ENCODE measurements at regions not wholly inside any gene's neighbourhood (a gene's known extent, or its start where the extent isn't known, plus 50 kb on each side); places are given as distances from the start of the nearest gene placed in this dataset.

GRCh38 chr2:58501371-58502160, 260.4 kb upstream of the FANCL start:
- H3K27ac ChIP-seq: no peak overlapping the region
- H3K27me3 ChIP-seq: no peaks in the 10 kb centered on the region
- DNase-seq: no peak
- no peaks in the 10 kb centered on the region for H3K36me3 ChIP-seq
- TF ChIP-seq CTCF (IDR thresholded peaks at IDR 0.05): no peak
- TF ChIP-seq EP300 (IDR thresholded peaks at IDR 0.05): no peak
- no peak for TF ChIP-seq POLR2A (IDR thresholded peaks at IDR 0.05)
- H3K4me1 ChIP-seq (ENCODE audit: insufficient read depth): no peaks in the 10 kb centered on the region
- no peaks in the 10 kb centered on the region for H3K9me3 ChIP-seq
- WGBS, 3 donors: 87 to 90% (median 89%) methylated on average over 11 of the region's 11 CpGs
- intact Hi-C loops (cut with DNase I): no loop called here
- H3K4me3 ChIP-seq: no peak overlapping the region

GRCh38 chr2:58497168-58497567, 256.0 kb upstream of the FANCL start:
- H3K4me1 ChIP-seq (ENCODE audit: insufficient read depth): no peaks in the 10 kb centered on the region
- WGBS, 3 donors: 51 to 65% (median 58%) methylated on average over 3 of the region's 3 CpGs
- H3K36me3 ChIP-seq: no peaks in the 10 kb centered on the region
- no peak overlapping the region for H3K27ac ChIP-seq
- no peak overlapping the region for H3K4me3 ChIP-seq
- H3K27me3 ChIP-seq: no peaks in the 10 kb centered on the region
- H3K9me3 ChIP-seq: no peaks in the 10 kb centered on the region
- TF ChIP-seq EP300 (IDR thresholded peaks at IDR 0.05): no peak
- no peak for TF ChIP-seq POLR2A (IDR thresholded peaks at IDR 0.05)
- no peak for TF ChIP-seq CTCF (IDR thresholded peaks at IDR 0.05)
- intact Hi-C loops (cut with DNase I): no loop called here
- no peak for DNase-seq

DNA sequence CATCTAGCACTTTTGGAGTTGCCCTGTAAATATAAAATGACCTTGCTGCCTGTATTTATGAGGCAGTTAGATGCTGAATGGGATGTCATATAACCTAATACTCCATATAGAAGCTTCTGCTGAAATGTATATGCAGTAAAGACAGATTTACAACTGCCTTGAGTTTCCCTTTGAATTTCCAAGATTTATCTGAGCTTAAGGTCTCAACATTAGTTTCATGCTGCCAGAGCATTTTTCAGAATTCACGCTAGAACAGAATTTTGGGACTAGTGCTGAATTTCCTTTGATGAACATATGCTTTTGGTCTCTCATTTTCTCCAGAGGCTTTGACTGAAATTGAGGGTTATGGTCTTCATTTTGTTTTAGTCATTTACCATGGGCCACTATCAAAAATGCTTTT, 254.7 kb upstream of the FANCL start:
- no peaks in the 10 kb centered on the region for H3K36me3 ChIP-seq

DNA sequence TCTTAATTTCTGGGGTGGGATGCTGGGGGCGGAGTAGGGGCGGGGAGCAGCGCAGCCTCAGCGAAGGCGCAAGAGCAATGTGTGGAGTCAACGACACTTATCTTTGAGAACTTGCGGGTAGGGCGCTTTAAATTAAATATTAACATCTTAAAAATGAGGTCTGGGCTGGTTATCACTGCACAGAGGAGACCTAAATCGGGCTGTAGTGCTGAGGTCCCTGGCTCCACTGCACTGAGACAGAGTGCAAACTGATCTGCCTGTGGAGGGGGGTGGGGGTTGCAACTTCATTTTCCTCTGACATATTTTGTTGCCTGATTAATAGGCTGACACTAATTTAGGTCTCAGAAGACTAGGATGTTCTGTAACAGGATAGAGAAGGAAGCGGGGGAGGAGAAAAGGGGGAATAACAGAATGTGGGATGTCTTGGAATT, 253.0 kb upstream of the FANCL start:
- no peak for DNase-seq
- TF ChIP-seq POLR2A (IDR thresholded peaks at IDR 0.05) (no peak), EP300 (IDR thresholded peaks at IDR 0.05) (no peak), CTCF (IDR thresholded peaks at IDR 0.05) (no peak)
- intact Hi-C loops (cut with DNase I): no loop called here
- H3K27me3 ChIP-seq: no peaks in the 10 kb centered on the region
- no peak overlapping the region for H3K27ac ChIP-seq
- no peak overlapping the region for H3K4me3 ChIP-seq
- H3K36me3 ChIP-seq: no peaks in the 10 kb centered on the region
- 71 to 82% (median 78%) methylated on average over 10 of the region's 10 CpGs for WGBS, 3 donors
- H3K9me3 ChIP-seq: no peaks in the 10 kb centered on the region
- no peaks in the 10 kb centered on the region for H3K4me1 ChIP-seq (ENCODE audit: insufficient read depth)

More for the DNA sequence above, 254.7 kb upstream of the FANCL start:
- no peaks in the 10 kb centered on the region for H3K27me3 ChIP-seq
- TF ChIP-seq EP300 (IDR thresholded peaks at IDR 0.05) (no peak), POLR2A (IDR thresholded peaks at IDR 0.05) (no peak), CTCF (IDR thresholded peaks at IDR 0.05) (no peak)
- intact Hi-C loops (cut with DNase I): no loop called here
- no peak overlapping the region for H3K27ac ChIP-seq
- H3K4me1 ChIP-seq (ENCODE audit: insufficient read depth): no peaks in the 10 kb centered on the region
- H3K4me3 ChIP-seq: no peak overlapping the region
- WGBS, 3 donors: 48 to 76% (median 70%) methylated on average over 1 of the region's 1 CpG
- no peaks in the 10 kb centered on the region for H3K9me3 ChIP-seq
- DNase-seq: no peak
